GM18520 (cell line): ENCODE measurements at regions not wholly inside any gene's neighbourhood (a gene's known extent, or its start where the extent isn't known, plus 50 kb on each side); places are given as distances from the start of the nearest gene placed in this dataset.

Source experiments
- ATAC-seq: cut with Tn5 transposase; IDR thresholded peaks from one replicate; pipeline ENCODE4 v1.9.1; 2021; ENCODE audit not compliant: unreplicated experiment

GRCh38 chr11:95363708-95364107 lies 132.7 kb upstream of the SESN3 start:
- ATAC-seq: no peak

DNA sequence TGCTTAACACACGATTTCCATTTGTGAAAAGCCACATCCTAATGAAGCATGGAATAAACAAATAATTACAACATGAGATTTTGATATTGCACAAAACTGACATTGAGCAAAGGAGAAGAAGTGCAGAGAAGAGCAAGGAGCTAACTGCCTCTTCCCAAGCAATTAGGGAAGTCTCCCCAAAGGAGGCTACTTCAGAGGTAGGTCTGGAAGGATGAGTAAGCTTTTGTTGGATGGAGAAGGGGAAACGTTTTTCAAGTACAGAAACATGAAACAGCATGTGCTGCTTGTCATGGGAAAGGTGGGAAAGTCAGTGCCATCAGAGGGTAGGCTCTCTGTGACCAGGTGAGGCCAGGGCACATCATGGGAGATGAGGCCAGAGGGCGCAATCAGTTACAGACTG lies 132.2 kb upstream of the SESN3 start:
- ATAC-seq: no peak

DNA sequence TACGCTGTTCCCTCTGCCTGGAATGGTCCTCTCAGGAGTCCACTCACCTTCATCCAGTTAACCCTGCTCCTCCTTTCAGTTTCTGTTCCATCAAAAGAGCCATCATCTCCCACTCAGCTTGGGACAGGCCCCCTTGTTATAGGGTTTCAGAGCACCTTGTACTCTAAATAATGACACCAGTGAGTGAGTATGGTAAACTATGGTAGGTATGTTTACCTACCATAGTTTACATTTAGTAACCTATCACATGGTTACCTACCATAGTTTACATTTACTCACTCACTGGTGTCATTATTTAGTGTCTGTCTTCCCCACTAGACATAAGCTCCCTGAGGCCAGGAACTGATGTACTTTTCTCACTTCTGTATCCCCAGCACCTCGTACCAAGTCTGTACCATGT lies 130.2 kb upstream of the SESN3 start:
- ATAC-seq: no peak

- ATAC-seq: no peak
Observed at GRCh38 chr11:95360377-95361075, 129.5 kb upstream of the SESN3 start.

GRCh38 chr11:95359756-95360155 lies 128.8 kb upstream of the SESN3 start:
- ATAC-seq: no peak

DNA sequence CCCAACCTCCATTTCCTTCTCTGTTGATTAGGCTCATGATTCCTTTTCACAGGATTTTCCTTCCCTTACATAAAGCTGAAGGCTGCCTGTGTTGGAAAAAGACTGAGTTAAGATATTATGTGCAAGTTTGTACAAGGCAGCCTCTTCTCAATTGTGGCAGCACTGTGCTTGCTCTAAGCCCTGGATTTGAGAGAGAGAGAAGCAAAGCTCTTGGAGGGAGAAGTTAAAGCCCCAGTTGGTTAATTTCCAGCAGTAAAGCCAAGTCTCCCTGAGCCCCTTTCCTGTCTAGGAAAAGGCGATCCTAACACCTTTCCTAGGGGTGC lies 128.3 kb upstream of the SESN3 start:
- no peak for ATAC-seq

GRCh38 chr11:95358511-95359340 lies 127.7 kb upstream of the SESN3 start:
- no peak for ATAC-seq

GRCh38 chr11:95354304-95354703 lies 123.3 kb upstream of the SESN3 start:
- ATAC-seq: no peak

DNA sequence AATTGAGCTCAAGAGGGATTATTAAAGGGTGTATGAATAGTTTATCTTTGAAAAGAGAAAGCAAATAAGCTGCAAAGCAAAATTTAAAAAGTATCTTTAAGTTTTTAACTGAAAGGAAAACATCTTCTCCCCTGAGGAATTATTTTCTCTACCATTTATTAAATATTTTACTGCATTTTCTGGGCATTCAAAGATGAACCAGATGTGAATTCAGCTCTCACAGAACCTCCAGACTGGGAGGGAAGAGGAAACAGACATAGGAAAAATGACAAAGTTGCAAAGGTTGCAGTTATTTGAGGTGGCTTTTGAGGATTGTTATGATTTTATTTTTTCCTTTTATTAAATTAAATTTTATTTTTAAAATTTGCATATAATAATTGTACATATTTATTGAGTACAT lies 122.7 kb upstream of the SESN3 start:
- ATAC-seq: no peak

GRCh38 chr11:95352733-95353346 lies 121.8 kb upstream of the SESN3 start:
- no peak for ATAC-seq

DNA sequence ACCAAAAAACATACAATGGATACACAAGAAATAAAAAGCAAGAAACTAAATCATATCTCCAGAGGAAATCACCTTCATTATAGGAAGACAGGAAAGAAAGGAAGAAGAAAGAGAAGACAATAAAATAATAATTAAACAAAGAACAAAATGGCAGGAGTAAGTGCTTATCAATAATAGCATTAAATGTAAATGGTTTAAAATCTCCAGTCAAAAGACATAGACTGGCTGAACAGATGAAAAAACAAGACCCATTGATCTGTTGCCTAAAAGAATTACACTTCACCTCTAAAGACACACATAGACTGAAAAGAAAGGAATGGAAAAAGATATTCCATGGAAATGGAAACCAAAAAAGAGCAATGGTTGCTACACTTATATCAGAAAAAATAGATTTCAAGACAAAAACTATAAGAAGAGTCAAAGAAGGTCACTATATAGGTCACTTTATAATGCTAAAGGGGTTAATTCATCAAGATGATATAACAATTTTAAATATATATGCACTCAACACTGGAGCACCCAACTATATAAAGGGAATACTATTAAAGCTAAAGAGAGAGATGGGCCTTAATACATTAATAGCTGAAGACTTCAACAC lies 118.4 kb upstream of the SESN3 start:
- ATAC-seq: no peak

GRCh38 chr11:95346265-95346664 lies 115.3 kb upstream of the SESN3 start:
- ATAC-seq: no peak

GRCh38 chr11:95345651-95346050 lies 114.6 kb upstream of the SESN3 start:
- no peak for ATAC-seq

- ATAC-seq: no peak
Observed at GRCh38 chr11:95344932-95345642, 114.1 kb upstream of the SESN3 start.

GRCh38 chr11:95341221-95341620 lies 110.2 kb upstream of the SESN3 start:
- no peak for ATAC-seq

DNA sequence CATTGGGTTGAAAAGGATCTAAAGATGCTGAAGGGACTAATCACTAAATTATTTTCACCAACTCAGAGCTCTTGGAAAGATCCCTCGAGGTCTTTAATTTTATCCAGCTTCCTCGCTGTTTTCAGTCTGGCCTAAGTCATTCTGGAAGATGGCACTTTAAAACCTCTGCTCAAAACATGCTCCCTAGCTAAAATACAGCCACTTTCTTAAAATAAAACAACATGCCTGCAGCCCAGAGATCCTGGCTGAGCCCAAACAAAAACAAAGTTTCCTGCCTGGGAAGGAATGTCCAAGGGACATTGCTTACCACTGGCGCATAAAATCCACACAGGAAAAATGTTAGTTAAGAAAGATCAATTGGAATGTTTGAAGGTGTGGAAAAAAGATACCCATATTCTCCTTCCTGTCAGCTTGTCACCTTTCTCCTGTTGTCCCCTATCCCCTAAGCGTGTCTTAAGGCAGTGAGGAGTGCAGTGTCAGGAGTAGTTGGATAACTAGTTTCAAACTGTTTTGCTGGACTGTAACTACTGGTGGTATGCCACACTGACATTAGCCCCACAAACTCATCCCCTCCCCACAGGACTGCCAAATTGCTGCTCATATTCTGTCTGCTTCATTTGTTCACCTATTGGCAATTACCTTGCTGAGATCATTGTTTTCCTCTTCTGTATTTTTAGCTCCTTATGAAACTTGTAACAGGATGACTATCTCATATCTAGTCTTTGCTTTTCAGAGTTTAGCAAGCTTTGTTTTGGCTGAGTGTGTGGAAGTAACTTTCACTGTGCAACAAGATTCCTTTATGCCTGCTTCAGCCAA lies 108.3 kb upstream of the SESN3 start:
- ATAC-seq: no peak

DNA sequence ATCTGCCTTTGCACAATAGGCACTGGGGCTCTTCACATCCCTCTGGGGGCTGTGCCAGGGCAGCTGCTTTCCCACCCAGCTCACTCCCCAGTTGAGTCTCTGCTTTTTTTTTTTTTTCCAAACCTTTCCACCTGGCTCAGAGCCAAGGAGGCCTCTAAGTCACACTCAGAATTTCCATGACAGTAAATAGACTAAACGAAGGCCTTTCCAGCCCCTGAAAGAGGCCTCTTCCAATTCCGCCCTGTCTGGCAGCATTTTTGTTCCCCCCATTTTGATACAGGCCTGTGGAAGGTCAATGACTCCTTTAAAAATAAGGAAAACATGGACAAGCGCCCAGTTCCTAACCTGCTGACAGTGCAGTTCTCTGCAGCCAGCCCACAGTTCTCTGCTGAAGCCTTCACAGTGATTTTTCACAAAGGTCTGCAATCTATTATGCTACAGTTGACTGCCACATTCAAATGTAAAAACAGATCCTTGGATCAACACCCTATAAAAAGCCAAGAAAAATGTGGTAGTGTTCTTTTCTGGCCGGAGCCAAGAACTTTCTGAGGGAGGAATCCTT lies 107.5 kb upstream of the SESN3 start:
- no peak for ATAC-seq

DNA sequence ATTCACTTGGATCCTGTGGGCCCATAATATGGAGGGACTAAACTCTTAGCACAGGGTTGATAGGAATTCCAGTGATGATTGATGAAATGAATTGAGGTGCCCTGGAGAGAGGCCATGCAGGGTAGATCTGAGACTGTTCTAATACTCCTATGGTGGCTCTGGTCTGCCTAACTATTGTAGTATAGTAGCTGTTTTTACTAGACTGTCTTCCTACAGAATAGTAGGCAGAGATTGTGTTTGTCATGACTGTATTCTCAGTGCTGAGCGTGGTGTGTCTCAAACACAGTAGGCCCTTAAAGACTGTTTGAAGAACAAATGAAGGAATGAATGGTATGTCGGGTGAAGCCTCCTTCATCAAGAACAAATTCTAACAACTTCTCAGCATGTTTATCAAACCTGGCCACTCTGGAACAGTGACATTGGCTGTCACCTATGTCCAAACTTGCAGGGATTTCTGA lies 107.0 kb upstream of the SESN3 start:
- ATAC-seq: no peak

DNA sequence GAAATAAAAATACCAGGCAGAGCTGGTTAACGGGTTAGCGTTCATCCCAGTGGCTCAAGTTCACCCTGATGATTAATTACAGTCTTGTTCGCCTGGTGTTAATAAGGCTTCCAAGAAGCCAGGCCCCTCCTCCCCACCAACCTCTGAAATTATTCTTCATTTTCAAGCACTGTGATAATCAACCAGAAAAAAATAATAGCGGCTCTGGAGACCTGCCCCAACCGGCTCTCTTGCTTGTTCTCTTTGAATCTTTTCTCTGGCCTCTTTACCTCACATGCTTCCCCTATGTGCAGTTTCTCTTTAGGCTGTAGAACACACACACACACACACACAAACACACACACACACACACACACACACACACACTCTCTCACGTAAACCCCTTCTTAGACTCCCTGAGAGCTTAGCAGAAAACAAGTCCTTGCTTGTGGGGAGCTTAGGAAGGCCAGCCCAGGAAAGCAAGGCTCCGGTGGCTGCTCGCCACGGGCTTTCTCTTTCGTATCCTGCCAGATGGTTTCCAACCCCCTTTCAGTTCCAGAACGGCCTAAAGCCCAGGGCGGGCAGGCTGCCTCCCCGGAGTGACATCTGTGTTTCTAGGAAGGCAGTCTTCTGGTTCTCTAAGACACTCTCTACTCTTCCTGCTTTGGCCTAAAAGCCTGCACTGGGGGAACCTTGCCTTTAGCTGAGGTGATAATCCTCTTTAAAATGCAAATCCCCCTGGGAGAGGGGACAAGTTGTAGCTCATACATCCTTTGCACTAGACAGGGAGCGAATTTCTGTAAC lies 106.4 kb upstream of the SESN3 start:
- ATAC-seq: peak; percentile 63
